ENCODE measurements at regions not wholly inside any gene's neighbourhood (a gene's known extent, or its start where the extent isn't known, plus 50 kb on each side); places are given as distances from the start of the nearest gene placed in this dataset.

DNA sequence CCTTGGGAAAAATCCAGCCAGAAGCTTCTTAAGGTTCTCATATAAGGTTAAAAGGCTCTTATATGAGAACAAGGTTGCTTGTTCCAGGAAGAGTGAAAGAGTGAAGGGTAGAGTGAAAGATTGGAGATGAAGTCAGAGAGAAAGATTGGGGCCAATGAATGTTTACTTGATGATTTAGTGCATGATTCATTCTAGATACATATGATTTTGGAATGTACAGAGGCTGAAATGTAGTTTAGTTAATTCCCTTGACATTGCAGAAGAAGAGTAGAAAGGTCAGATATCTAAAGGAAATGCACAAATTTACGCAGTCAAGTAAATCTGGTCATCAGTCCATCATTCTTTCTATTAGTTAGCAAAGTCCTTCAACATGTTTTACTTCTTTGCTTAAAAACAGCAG lies 619.8 kb upstream of the ZNF717 start:
- H3K4me2 ChIP-seq (replicated peaks; ENCODE audit: extremely low read depth, low read length, poor library complexity, severe bottlenecking) = no peak overlapping the region
- H3K36me3 Mint-ChIP-seq = no peaks in the 10 kb centered on the region
- H2AFZ ChIP-seq (ENCODE audit: insufficient read depth, low read depth, low read length, poor library complexity, severe bottlenecking) = no peak overlapping the region
- H3K36me3 ChIP-seq (replicated peaks in 1 of 2; ENCODE audit: control insufficient read depth in 1 of 2, insufficient read depth in 2 of 2, low read length in 2 of 2) = no peaks in the 10 kb centered on the region
- DNase-seq = no peak
- no peaks in the 10 kb centered on the region for H3K4me1 ChIP-seq (ENCODE audit: control insufficient read depth in 1 of 2, insufficient read depth in 2 of 2, low read length in 2 of 2)
- H3K27ac ChIP-seq (ENCODE audit: low read depth in 1 of 2, low read length in 2 of 2) = no peak overlapping the region
- H3K4me1 Mint-ChIP-seq = no peaks in the 10 kb centered on the region
- H4K20me1 ChIP-seq (ENCODE audit: insufficient read depth, low read length) = no peaks in the 10 kb centered on the region
- H3K27me3 Mint-ChIP-seq (ENCODE audit: low read depth in 3 of 3) = no peaks in the 10 kb centered on the region
- WGBS (ENCODE audit: insufficient coverage) = no CpG with 5 or more reads among the region's 1 CpG
- no peak overlapping the region for H3K4me3 Mint-ChIP-seq
- H3K27ac Mint-ChIP-seq = no peak overlapping the region
- intact Hi-C loops (cut with micrococcal nuclease) = no loop called here
- no peak overlapping the region for H3K4me3 ChIP-seq (replicated peaks in 1 of 3; ENCODE audit: low read depth in 2 of 3, low read length in 3 of 3)
- no peak for TF ChIP-seq CTCF (IDR thresholded peaks at IDR 0.05)
- no peak overlapping the region for H3K9ac ChIP-seq (ENCODE audit: insufficient read depth, low read length, poor library complexity, severe bottlenecking)
- no peaks in the 10 kb centered on the region for H3K27me3 ChIP-seq (ENCODE audit: control insufficient read depth in 2 of 2, insufficient read depth in 2 of 2, low read length in 2 of 2)
- H3K9me3 ChIP-seq (replicated peaks in 1 of 2; ENCODE audit: control insufficient read depth in 1 of 2, insufficient read depth in 1 of 2, low read length in 2 of 2) = no peaks in the 10 kb centered on the region
- H3K9me3 Mint-ChIP-seq = peaks cover 0 to 3% (median 0%) of the 10 kb centered on the region in 7 donors
- no peaks in the 10 kb centered on the region for H3K79me2 ChIP-seq (ENCODE audit: insufficient read depth, low read length)

DNA sequence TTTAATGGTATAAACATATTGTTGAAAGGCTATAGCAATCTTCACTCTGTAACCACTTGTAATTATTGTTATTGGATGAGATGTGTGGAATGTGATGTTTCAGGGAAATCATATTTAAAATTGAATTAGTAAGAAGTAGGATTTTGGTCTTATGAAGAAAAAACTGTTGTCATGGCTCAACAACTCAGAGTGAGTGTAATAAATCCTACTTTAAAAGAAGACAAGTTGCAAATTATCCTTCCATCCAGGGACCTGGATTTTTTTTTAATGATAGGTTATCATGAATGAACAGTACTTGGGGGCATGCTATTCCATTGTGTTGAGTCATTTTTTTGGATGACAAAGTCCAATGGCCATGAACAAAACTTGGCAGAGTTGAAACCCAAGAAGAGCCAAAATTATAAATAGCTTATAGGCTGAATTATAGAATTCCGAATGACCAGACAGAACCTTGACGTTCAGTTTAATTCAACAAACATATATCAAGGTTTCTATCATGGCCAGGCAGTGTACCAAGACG lies 625.5 kb upstream of the ZNF717 start:
- H4K20me1 ChIP-seq (ENCODE audit: insufficient read depth, low read length) = no peaks in the 10 kb centered on the region
- H3K27ac ChIP-seq (ENCODE audit: low read depth in 1 of 2, low read length in 2 of 2) = no peak overlapping the region
- Mint-ChIP-seq H3K4me3 (no peak overlapping the region), H3K9me3 (peaks cover 0 to 17% (median 4%) of the 10 kb centered on the region in 7 donors), H3K4me1 (no peaks in the 10 kb centered on the region), H3K27me3 (ENCODE audit: low read depth in 3 of 3) (no peaks in the 10 kb centered on the region), H3K36me3 (no peaks in the 10 kb centered on the region), H3K27ac (no peak overlapping the region)
- no peaks in the 10 kb centered on the region for H3K27me3 ChIP-seq (ENCODE audit: control insufficient read depth in 2 of 2, insufficient read depth in 2 of 2, low read length in 2 of 2)
- no peaks in the 10 kb centered on the region for H3K36me3 ChIP-seq (replicated peaks in 1 of 2; ENCODE audit: control insufficient read depth in 1 of 2, insufficient read depth in 2 of 2, low read length in 2 of 2)
- no peaks in the 10 kb centered on the region for H3K79me2 ChIP-seq (ENCODE audit: insufficient read depth, low read length)
- no peak overlapping the region for H3K4me2 ChIP-seq (replicated peaks; ENCODE audit: extremely low read depth, low read length, poor library complexity, severe bottlenecking)
- no peak overlapping the region for H3K4me3 ChIP-seq (replicated peaks in 1 of 3; ENCODE audit: low read depth in 2 of 3, low read length in 3 of 3)
- WGBS (ENCODE audit: insufficient coverage) = no CpG with 5 or more reads among the region's 3 CpGs
- no peak for DNase-seq
- no peak overlapping the region for H3K9ac ChIP-seq (ENCODE audit: insufficient read depth, low read length, poor library complexity, severe bottlenecking)
- no peak overlapping the region for H2AFZ ChIP-seq (ENCODE audit: insufficient read depth, low read depth, low read length, poor library complexity, severe bottlenecking)
- no peaks in the 10 kb centered on the region for H3K4me1 ChIP-seq (ENCODE audit: control insufficient read depth in 1 of 2, insufficient read depth in 2 of 2, low read length in 2 of 2)
- H3K9me3 ChIP-seq (replicated peaks in 1 of 2; ENCODE audit: control insufficient read depth in 1 of 2, insufficient read depth in 1 of 2, low read length in 2 of 2) = peaks cover 0 to 15% of the 10 kb centered on the region in 2 donors
- intact Hi-C loops (cut with micrococcal nuclease) = no loop called here
- TF ChIP-seq CTCF (IDR thresholded peaks at IDR 0.05) = no peak
